ENCODE measurements at regions not wholly inside any gene's neighbourhood (a gene's known extent, or its start where the extent isn't known, plus 50 kb on each side); places are given as distances from the start of the nearest gene placed in this dataset.
"Not testable (repeated sequence)": the region's sequence is repeated elsewhere in the genome, so short reads cannot be mapped to it uniquely, and the experiment has no call there.

DNA sequence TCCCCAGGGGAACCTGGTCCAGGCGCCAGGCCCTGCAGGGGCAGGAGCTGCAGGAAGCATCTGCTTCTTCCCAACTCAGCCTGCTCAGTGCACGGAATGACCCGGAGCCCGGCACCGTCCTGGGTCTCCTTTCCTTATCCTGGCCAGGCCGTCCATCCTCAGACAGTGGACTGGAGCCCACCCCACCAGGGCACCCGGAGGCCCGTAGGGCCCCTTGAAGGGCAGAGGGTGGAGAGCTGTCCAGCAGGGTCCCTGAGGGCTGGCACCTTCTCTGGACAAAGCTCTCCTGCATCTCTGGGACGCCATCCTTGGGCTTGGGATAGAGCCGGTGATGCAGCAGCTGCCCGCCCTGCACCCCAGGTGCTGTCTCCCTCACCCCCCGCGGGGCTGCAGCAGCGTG lies 207.9 kb downstream of the TMEM121 start:
- not testable (repeated sequence) for DNase-seq (ENCODE audit: low read depth in 2 of 2)

DNA sequence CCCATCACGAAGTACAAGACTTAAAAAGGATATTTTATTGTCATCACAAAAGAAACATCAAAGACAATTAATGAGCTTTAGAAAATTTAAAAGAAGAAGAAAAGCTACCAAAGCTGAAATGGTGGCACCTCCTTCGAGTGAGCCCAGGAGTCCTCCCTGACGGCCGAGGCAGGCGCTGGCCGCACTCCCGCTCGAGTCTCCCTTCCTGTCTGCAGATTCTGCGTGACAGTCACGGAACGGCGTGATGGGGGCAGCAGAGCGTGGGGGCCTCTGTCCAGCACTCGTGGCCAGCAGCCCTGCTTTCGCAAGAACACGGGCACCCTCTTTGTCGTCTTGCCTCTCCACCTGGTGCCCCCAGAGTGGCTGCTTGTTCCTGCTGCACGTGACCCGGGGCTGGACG lies 209.9 kb downstream of the TMEM121 start:
- not testable (repeated sequence) for DNase-seq (ENCODE audit: low read depth in 2 of 2)

DNA sequence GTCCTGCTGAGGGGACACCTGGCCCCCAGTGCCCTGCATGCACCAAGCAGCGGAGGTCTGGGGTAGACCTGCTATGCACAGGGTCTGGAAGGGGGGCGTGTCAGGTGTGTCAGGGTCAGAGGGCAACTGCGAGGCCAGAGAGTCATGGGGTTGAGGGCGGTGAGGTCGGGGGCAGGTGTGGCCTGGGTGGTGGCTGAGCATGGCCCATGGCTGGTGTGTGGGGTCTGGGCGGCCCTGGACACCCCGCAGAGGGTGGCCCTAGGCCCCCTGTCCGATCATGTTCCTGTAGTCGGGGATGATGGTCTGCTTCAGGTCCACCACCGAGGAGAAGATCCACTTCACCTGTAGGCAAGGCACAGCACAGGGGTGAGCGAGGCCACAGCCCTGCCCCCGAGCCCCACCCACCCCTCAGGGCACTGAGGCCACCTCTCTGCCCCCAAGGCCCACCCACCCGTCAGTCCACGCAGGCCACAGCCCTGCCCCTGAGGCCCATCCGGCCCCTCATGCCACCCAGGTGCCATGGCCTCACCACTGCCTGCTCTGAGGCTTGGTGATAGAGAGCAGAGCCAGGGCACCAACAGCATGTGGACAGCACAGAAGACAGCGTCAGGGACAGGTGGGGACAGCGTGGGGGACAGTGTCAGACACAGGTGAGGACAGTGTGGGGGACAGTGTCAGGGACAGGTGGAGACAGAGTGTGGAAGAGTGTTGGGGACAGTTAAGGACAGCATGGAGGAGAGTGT lies 211.3 kb downstream of the TMEM121 start:
- DNase-seq (ENCODE audit: low read depth in 2 of 2): no peak

DNA sequence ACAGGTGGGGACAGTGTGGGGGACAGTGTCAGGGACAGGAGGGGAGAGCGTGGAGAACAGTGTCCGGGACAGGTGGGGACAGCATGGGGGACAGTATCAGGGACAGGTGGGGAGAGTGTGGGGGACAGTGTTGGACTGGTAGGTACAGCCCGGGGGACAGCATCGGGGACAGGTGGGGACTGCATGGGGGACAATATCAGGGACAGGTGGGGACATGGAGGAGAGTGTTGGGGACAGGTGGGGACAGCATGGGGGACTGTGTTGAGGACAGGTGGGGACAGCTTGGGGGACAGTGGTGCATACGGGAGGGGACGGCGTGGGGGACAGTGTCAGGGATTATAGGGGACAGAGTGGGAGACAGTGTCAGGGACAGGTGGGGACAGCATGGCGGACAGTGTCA lies 212.3 kb downstream of the TMEM121 start:
- DNase-seq (ENCODE audit: low read depth in 2 of 2): no peak

DNA sequence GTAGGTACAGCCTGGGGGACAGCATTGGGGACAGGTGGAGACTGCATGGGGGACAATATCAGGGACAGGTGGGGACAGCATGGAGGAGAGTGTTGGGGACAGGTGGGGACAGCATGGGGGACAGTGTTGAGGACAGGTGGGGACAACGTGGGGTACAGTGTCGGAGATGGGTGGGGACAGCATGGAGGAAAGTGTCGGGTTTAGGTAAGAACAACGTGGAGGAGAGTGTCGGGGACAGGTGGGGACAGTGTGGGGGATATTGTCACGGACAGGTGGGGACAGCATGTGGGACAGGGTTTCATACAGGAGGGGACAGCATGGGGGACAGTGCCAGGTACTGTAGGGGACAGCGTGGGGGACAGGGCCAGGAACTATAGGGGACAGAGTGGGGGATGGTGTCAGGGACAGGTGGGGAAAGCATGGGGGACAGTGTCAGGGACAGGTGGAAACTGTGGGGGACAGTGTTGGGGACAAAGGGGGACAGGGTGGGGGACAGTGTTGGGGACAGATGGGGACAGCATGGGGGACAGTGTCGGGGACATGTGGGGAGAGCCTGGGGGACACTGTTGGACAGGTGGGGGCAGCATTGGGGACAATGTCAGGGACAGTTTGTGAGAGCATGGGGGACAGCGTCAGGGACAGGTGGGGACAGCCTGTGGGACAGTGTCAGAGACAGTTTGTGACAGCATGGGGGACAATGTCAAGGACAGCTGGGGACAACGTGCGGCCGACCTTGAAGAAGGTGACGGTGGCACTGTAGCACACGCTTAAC lies 213.1 kb downstream of the TMEM121 start:
- DNase-seq (ENCODE audit: low read depth in 2 of 2): no peak

DNA sequence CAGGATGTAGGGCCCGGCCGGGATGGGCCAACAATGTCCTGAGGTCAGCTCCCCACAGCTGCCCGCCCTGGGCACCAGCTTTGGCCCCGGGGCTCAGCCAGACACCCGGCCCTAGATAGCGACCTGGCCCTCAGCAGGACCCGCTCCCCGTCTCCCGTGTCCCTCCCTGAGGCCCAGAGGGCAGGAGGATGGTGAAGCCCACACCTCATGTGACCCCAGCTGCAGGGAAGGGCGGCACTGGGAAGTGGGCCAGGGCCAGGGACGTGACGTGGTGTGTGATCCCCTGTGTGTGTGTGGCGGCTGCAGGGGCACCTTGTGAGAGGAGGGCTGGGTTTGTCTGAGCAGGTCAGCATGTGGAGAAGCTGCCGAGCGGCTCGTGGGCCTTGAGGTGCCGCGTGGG lies 213.9 kb downstream of the TMEM121 start:
- not testable (repeated sequence) for DNase-seq (ENCODE audit: low read depth in 2 of 2)

DNA sequence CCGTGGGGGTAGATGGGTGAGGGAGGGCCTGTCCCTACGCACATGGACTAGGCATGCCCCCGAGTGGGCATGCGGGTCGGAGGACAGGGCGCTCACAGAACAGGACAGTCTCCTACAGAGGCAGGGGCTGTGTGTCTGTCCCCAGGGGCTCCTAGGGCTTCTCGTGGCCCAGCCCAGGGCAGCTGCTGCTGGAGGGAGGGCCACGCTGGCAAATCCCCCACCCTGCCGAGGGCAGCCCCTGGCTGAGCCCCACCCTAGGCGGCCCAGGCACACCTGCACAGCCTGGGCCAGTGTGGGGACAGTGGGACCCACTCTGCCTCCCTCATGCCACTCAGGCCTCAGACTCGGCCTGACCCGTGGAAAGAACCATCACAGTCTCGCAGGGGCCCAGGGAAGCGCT lies 214.6 kb downstream of the TMEM121 start:
- DNase-seq (ENCODE audit: low read depth in 2 of 2): not testable (repeated sequence)

DNA sequence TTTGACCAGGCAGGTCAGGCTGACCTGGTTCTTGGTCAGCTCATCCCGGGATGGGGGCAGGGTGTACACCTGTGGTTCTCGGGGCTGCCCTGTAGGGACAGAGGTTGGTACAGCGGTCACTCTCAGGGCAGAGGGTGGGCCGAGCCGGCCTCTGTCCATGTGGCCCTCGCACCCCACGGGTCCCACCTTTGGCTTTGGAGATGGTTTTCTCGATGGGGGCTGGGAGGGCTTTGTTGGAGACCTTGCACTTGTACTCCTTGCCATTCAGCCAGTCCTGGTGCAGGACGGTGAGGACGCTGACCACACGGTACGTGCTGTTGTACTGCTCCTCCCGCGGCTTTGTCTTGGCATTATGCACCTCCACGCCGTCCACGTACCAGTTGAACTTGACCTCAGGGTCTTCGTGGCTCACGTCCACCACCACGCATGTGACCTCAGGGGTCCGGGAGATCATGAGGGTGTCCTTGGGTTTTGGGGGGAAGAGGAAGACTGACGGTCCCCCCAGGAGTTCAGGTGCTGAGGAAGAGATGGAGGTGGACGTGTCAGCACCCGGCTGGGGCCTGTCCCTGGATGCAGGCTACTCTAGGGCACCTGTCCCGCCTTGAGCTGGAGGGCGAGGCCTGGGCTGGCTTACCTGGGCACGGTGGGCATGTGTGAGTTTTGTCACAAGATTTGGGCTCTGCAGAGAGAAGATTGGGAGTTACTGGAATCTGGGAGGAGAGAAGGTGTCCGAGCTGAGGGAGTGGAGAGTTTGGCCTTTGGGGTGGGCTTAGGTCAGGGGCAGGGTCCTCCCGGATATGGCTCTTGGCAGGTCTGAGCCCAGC lies 215.5 kb downstream of the TMEM121 start:
- not testable (repeated sequence) for DNase-seq (ENCODE audit: low read depth in 2 of 2)

DNA sequence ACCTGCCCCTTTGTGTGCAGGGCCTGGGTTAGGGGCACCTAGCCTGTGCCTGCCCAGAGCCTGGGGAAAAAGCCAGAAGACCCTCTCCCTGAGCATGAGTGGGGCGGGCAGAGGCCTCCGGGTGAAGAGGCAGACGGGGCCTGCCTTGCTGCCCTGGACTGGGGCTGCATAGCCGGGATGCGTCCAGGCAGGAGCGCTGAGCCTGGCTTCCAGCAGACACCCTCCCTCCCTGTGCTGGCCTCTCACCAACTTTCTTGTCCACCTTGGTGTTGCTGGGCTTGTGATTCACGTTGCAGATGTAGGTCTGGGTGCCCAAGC lies 216.1 kb downstream of the TMEM121 start:
- no peak for DNase-seq (ENCODE audit: low read depth in 2 of 2)

DNA sequence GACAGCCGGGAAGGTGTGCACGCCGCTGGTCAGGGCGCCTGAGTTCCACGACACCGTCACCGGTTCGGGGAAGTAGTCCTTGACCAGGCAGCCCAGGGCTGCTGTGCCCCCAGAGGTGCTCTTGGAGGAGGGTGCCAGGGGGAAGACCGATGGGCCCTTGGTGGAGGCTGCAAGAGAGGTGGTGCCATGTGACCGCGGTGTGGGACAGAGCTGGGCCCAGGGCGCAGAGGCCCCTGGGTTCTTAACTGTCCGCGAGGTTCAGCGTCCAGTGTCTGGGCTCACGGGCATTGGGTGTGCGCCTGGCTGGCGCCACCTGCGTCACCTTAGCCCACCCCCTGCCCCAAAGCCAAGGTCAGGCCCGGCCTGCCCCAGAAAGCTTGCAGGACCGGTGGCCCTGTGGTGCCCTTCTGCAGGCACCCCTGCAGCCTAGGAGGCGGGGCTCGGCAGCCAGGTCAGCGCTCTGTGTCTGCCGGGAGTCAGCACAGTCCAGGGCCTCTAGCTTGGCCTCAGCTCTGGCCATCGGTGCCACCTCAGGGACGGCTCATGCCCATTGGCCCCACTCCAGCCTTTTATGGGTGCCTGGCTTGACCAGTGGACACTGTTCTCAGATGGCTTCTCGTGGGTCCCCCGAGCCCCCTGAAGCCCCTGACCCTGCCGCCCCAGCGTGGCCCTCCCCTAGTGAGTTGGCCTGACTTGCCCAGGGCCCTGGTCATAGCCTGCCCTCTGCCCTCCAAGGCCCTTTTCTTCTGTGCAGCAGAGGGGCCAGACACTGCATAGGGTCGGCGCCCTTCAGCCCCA lies 216.7 kb downstream of the TMEM121 start:
- DNase-seq (ENCODE audit: low read depth in 2 of 2): not testable (repeated sequence)

DNA sequence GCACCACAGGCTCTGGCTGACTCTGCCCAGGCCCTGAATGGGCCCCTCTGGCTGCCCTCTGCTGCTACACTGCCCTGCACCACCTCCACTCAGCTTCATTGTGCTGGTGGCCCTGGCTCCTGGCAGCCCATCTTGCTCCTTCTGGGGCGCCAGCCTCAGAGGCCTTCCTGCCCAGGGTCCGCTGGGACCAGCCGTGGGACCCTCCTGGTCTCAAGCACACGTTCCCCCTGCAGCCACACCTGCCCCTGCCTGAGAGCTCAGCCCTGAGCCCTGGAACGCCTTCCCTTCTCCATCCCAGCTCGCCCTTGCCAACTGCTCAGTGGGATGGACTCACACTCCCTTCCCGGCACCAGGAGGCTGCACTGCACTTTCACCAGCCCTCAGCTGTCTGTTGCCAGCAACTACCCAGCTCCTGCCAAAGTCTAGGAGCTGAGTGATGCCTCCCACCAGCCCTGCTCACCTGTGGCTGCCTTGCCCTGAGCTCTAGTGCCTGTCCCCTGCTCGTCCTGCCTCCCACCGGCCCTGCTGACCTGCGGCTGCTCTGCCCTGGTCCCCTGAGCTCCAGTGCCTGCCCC lies 217.9 kb downstream of the TMEM121 start:
- not testable (repeated sequence) for DNase-seq (ENCODE audit: low read depth in 2 of 2)

DNA sequence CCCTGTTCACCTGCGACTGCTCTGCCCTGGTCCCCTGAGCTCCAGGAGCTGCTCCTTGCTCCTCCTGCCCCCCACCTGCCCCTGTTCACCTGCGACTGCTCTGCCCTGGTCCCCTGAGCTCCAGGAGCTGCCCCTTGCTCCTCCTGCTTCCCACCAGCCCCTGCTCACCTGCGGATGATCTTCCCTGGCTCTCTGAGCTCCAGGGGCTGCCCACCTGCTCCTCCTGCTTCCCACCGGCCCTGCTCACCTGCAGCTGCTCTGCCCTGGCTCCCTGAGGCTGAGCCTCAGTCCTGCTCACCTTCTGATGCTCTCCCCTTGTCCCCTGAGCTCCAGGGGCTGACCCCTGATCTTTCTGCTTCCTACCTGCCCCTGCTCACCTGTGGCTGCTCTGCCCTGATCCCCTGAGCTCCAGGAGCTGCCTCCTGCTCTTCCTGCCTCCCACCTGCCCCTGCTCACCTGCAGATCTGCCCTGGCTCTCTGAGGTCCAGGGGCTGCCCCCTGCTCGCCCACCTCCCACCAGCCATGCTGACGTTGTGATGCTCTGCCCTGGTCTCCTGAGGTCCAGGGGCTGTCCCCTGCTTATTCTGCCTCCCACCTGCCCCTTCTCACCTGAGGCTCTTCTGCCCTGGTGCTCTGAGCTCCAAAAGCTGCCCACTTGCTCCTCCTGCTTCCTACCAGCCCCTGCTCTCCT lies 219.2 kb downstream of the TMEM121 start:
- no peak for DNase-seq (ENCODE audit: low read depth in 2 of 2)

DNA sequence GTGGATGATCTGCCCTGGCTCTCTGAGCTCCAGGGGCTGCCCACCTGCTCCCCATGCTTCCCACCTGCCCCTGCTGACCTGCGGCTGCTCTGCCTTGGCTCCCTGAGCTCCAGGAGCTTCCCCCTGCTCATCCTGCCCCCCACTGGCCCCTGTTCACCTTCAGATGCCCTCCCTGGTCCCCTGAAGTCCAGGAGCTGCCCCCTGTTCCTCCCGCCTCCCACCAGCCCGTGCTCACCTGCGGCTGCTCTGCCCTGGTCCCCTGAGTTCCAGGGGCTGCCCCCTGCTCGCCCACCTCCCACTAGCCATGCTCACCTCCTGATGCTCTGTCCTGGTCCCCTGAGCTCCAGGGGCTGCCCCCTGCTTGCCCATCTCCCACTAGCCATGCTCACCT lies 219.7 kb downstream of the TMEM121 start:
- DNase-seq (ENCODE audit: low read depth in 2 of 2): no peak

DNA sequence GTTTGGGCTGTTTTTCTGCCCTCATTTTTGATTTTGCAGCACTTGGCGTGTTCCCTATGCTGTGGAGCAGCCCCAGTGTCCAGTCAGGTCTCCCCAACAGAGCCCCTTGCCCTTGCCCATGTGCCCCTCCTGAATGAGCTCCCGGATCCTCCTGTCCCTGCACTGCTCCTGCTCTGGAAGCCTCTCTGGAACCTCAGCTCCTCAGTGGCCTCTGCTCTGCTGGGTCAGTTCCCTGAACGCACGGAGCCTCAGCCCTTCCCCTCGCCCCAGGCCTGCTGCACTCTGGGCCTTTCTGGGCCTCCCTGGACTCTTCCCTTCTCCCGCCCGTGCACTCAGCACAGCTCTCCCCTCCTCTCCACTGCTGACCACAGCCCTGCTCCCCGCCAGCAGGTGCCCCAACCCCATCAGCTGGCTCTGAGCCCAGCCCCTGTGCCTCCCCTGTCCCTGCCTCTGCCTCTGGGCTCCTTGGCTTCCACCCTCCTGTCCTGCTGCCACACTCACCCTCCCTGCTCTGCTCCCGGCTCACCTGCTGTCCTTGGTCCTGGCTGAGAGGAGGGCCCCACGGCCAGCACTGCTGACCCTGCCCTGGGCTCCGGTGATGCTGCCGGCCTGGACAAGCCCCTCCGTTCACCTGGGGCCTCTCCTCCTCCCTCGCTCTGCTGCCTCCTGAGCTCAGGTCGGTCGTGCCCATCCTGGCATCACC lies 220.6 kb downstream of the TMEM121 start:
- not testable (repeated sequence) for DNase-seq (ENCODE audit: low read depth in 2 of 2)

DNA sequence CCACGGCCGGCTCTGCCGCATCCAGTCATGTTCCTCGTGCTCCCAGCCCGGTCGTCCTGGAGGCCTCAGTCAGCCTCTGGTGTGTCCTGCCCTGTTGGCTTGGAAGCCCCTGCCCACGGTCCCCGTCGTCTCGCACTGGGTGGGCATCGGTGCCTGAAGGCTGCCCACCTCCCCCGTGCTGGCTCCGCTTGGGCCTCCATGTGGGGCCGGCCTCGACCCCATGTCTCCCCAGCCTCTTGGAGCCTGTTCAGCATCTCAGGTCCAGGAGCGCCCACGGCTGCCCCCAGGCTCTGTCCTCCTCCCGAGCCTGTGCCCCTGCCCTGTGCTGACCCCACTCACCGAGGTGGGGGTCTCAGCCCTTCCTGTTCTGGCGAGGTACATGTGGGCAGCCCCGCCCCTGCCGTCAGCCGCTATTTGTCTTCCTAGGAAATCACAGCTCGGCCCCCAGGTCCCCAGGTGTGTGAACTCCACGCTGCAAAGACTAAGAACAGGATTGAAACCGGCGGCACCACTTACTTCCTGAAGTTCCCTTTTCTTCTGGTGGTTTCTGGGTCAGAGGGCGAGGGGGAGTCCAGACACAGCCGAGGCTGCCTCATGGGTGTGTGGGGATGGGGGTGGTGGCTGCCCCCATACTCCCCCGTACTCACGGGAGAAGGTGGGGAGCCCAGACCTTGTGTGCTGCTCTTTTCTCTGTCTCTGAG lies 221.3 kb downstream of the TMEM121 start:
- DNase-seq (ENCODE audit: low read depth in 2 of 2): not testable (repeated sequence)

DNA sequence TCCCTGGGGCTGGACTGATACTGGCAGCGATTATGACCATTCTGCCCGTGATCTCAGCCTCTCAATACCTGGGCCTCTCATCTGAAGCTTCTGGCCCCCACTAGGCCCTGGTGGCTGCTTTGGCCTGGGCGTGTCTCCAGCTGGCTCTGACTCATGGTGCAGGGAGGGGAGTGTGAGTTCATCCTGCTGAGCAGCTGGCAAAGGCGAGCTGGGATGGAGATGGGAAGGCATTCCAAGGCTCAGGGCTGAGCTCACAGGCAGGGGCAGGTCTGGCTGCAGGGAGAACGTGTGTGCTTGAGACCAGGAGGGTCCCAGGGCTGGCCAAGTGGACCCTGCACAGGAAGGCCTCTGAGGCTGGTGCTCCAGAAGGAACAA lies 221.8 kb downstream of the TMEM121 start:
- no peak for DNase-seq (ENCODE audit: low read depth in 2 of 2)

DNA sequence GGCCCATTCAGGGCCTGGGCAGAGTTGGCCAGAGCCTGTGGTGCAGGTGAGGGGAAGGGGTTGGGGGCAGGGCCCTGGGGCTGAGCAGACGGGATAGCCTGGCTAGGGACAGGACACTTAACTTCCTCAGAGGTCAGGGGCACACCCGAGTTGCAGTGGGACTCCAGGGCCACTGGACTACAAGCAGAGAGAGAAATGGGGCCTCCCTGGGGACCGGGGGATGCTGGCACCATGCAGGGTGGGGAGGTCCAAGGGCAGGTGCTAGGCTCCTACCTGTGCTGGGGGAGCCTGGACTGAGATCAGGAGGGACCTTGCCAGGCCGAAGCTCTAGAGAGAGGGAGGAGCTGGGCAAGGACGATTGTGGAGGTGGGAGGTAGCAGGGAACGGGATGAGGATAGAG lies 222.3 kb downstream of the TMEM121 start:
- DNase-seq (ENCODE audit: low read depth in 2 of 2): not testable (repeated sequence)

DNA sequence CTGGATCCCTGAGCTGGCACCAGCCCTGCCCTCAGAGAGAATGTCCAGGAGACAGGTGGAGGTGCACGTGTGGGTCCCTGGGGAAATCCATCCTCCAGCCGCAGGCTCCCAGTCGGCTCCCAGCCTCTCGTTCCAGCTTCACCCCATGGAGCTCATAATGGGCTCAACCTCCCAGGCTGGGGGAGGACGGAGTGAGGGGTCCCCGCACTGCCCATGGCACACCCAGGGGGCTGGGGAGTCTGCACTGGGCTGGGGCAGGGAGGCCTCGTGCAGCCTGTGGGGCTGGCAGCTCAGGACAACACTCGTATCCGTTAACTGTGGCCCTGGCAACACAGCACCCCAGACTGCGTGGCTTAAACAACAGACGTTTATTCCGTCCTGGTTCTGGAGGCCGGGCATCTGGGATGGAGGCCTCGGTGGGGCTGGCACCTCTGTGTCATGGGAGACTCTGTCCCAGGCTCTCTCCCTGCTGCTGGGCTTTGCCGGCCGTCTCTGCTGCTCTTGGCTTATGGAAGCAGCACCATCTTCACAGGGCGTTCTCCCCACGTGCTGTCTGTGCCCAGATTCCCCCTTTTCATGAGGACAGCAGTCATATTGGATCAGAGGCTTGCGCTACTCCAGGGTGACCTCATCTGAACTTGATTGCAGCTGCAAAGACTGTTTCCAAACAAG lies 223.6 kb downstream of the TMEM121 start:
- not testable (repeated sequence) for DNase-seq (ENCODE audit: low read depth in 2 of 2)

DNA sequence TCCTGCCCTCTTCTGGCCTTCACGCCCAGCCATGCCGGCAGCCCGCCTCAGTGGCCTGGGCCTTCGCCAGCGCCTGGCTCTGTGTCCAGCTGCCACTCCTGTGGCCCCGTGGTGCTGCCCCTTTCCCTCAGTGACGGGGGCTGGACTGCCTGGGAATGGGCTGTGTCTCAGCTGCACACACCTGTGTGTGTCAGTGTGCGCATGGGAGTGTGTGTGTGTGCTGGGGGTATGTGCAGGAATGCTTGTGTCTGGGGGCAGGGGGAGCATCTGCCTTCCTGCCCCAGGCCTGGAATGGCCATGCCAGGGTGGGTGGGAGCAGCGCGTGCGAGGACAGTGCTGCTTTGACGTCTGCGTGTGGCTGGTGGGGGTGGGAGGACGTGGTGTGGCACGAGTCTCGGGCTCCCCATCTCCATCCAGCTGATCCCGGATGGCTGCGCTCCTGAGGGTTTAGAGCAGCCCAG lies 224.9 kb downstream of the TMEM121 start:
- DNase-seq (ENCODE audit: low read depth in 2 of 2): not testable (repeated sequence)

Measured in stimulated activated CD8-positive, alpha-beta memory T cell treated with anti-CD3 and anti-CD28 coated beads, Interleukin-7, amount 100 ng/mL, for 1 hour (primary cell).